GM12878 (cell line): ENCODE measurements at regions not wholly inside any gene's neighbourhood (a gene's known extent, or its start where the extent isn't known, plus 50 kb on each side); places are given as distances from the start of the nearest gene placed in this dataset.

Source experiments
- ATAC-seq: fragments of 200-7000 bp; cut with Tn5 transposase; 3 replicates; pipeline ENCODE4 v1.9.1; 2020; ENCODE audit warnings: mild to moderate bottlenecking, moderate library complexity
- BruUV-seq: library from RNA; stranded (reverse); fragments of 400-500 nt; replicated peaks from 2 replicates; lab custom pipeline; 2021; lab: Mats Ljungman, UMichigan
- CTCF ChIA-PET: fragments of 300-600 bp; sonication (Branson Sonifier 250); formaldehyde crosslinking; extraction: SDS; loops from one replicate; lab custom pipeline; 2021; ENCODE audit warnings: inconsistent platforms; lab: Yijun Ruan, JAX
- POLR2A ChIA-PET: fragments of 350-600 bp; formaldehyde crosslinking; extraction: SDS; loops from one replicate; lab custom pipeline; 2021; ENCODE audit warnings: inconsistent platforms; lab: Charles Lee
- RAD21 ChIA-PET: fragments of 300-600 bp; sonication (Branson Sonifier 250); formaldehyde crosslinking; loops from one replicate; lab custom pipeline; 2023; ENCODE audit warnings: antibody characterized with exemption; ENCODE audit not compliant: unreplicated experiment; lab: Charles Lee
- SMC1A ChIA-PET: fragments of 300-600 bp; sonication (Branson Sonifier 250); formaldehyde crosslinking; loops from one replicate; lab custom pipeline; 2023; ENCODE audit not compliant: unreplicated experiment, uncharacterized antibody; lab: Charles Lee
- DNase-seq: peaks from one replicate; pipeline ENCODE4 v3.0.0-alpha.2; 2011; ENCODE audit warnings: low read depth, low spot score
- FAIRE-seq: peaks from 3 replicates; lab custom pipeline; 2011; peaks lifted over from hg19 to GRCh38; lab: Jason Lieb, UNC
- H2AFZ ChIP-seq: 2 replicates; pipeline ENCODE4 v1.6.0; 2011; ENCODE audit warnings: low read depth, low read length, control low read depth; ENCODE audit not compliant: control insufficient read depth
- H3K27ac ChIP-seq: 2 replicates; pipeline ENCODE4 v1.5.1; 2011; ENCODE audit warnings: control low read depth; ENCODE audit not compliant: control insufficient read depth, insufficient read depth
- H3K27me3 ChIP-seq, 2 experiments: replicated peaks in 1 of 2; 2 replicates each; pipeline versions ENCODE4 v1.6.0 to v1.6.1; 2011; ENCODE audit warnings: low read length in 1 of 2; ENCODE audit not compliant: control insufficient read depth in 2 of 2, insufficient read depth in 2 of 2
- H3K36me3 ChIP-seq, 2 experiments: 2 replicates each; pipeline ENCODE4 v1.5.1; 2011; ENCODE audit warnings: low read length in 1 of 2; ENCODE audit not compliant: control insufficient read depth in 2 of 2, insufficient read depth in 2 of 2
- H3K4me1 ChIP-seq: 2 replicates; pipeline ENCODE4 v1.6.1; 2011; ENCODE audit warnings: mild to moderate bottlenecking, low read length, moderate library complexity, mixed read lengths; ENCODE audit not compliant: control insufficient read depth, insufficient read depth
- H3K4me2 ChIP-seq: 2 replicates; pipeline ENCODE4 v1.6.0; 2011; ENCODE audit warnings: control low read depth; ENCODE audit not compliant: control insufficient read depth, insufficient read depth
- H3K4me3 ChIP-seq: fragments of 200-600 bp; sonication (generic); 2 replicates; pipeline ENCODE4 v1.5.1; 2016
- H3K79me2 ChIP-seq: 2 replicates; pipeline ENCODE4 v1.6.0; 2011; ENCODE audit warnings: low read length; ENCODE audit not compliant: control insufficient read depth, insufficient read depth
- H3K9ac ChIP-seq: 2 replicates; pipeline ENCODE4 v1.8.0; 2011; ENCODE audit warnings: low read length, control low read depth, mixed read lengths; ENCODE audit not compliant: control insufficient read depth, insufficient read depth
- H3K9me3 ChIP-seq: replicated peaks from 3 replicates; pipeline ENCODE4 v1.5.1; 2011; ENCODE audit warnings: mild to moderate bottlenecking, low read length; ENCODE audit not compliant: control insufficient read depth, insufficient read depth
- H4K20me1 ChIP-seq: 2 replicates; pipeline ENCODE4 v1.6.0; 2011; ENCODE audit not compliant: control insufficient read depth, insufficient read depth
- CBX5 ChIP-seq: sonication (generic); IDR thresholded peaks from 2 replicates; pipeline ENCODE4 v1.6.1; 2016; ENCODE audit warnings: low read depth, moderate library complexity, mild to moderate bottlenecking, inconsistent platforms
- CHD4 ChIP-seq: fragments of 200-600 bp; sonication (generic); IDR thresholded peaks from 2 replicates; pipeline ENCODE4 v1.6.1; 2016; ENCODE audit warnings: mild to moderate bottlenecking
- EED ChIP-seq: sonication (generic); IDR thresholded peaks from 2 replicates; pipeline ENCODE4 v1.6.1; 2016; ENCODE audit warnings: antibody characterized with exemption, low read depth
- FOXK2 ChIP-seq: fragments of 450-650 bp; IDR thresholded peaks from 2 replicates; pipeline ENCODE4 v1.6.1; 2017; ENCODE audit warnings: mild to moderate bottlenecking, moderate library complexity
- HDGF ChIP-seq: fragments of 450-650 bp; IDR thresholded peaks from 2 replicates; pipeline ENCODE4 v1.6.1; 2016; ENCODE audit warnings: antibody characterized with exemption
- IRF4 ChIP-seq: IDR thresholded peaks from 2 replicates; pipeline ENCODE4 v1.6.1; 2011; ENCODE audit warnings: low read depth, low read length
- JUNB ChIP-seq: IDR thresholded peaks from 2 replicates; pipeline ENCODE4 v1.6.1; 2016; ENCODE audit warnings: antibody characterized with exemption, mild to moderate bottlenecking
- MTA3 ChIP-seq: IDR thresholded peaks from 2 replicates; pipeline ENCODE4 v1.6.1; 2012; ENCODE audit warnings: low read length, inconsistent platforms, borderline replicate concordance
- MYB ChIP-seq: fragments of 150-350 bp; IDR thresholded peaks from 2 replicates; pipeline ENCODE4 v1.6.1; 2014; ENCODE audit warnings: mild to moderate bottlenecking, low read depth, low read length, borderline replicate concordance
- NR2F1 ChIP-seq: fragments of 450-650 bp; conservative IDR thresholded peaks from 2 replicates; pipeline ENCODE4 v1.6.1; 2017; ENCODE audit warnings: mild to moderate bottlenecking
- RBBP5 ChIP-seq: fragments of 200-600 bp; sonication (generic); conservative IDR thresholded peaks from 2 replicates; pipeline ENCODE4 v1.6.1; 2016
- RELB ChIP-seq: fragments of 450-650 bp; IDR thresholded peaks from 2 replicates; pipeline ENCODE4 v1.6.1; 2017; ENCODE audit warnings: low read depth, mild to moderate bottlenecking, moderate library complexity
- USF2 ChIP-seq: IDR thresholded peaks from 2 replicates; pipeline ENCODE4 v1.6.1; 2011; ENCODE audit warnings: low read depth, low read length, improper control_type of control experiment, borderline replicate concordance
- WRNIP1 ChIP-seq: IDR thresholded peaks from 2 replicates; pipeline ENCODE4 v1.6.1; 2011; ENCODE audit warnings: low read depth, low read length, improper control_type of control experiment, borderline replicate concordance
- ZNF217 ChIP-seq: fragments of 450-650 bp; IDR thresholded peaks from 2 replicates; pipeline ENCODE4 v1.6.1; 2017; ENCODE audit warnings: antibody characterized with exemption, mild to moderate bottlenecking
- ZNF274 ChIP-seq: IDR thresholded peaks from one replicate; pipeline ENCODE4 v1.8.0; 2011; ENCODE audit not compliant: insufficient read length, insufficient read depth
- WGBS: methylation state at CpG from one replicate; pipeline ENCODE4 v1.1.6; 2016; ENCODE audit warnings: low lambda C conversion rate; ENCODE audit not compliant: insufficient replicate concordance, insufficient coverage; ENCODE audit errors: missing lambda C conversion rate; 5-methylcytosine and 5-hydroxymethylcytosine counted together
- in situ Hi-C: fragments of 300-500 bp; cut with MboI; formaldehyde crosslinking; loops from 9 replicates; pipeline ENCODE4 v1.14.3; 2018; ENCODE audit warnings: mixed read lengths
- intact Hi-C: fragments of 100-400 bp; cut with micrococcal nuclease; formaldehyde crosslinking; loops from one replicate; pipeline ENCODE4 v1.14.2; 2022; ENCODE audit not compliant: unreplicated experiment

- Histone ChIP-seq H3K79me2 (no peaks in the 10 kb centered on the region), H3K4me3 (no peak overlapping the region), H4K20me1 (no peaks in the 10 kb centered on the region), H3K9me3 (no peaks in the 10 kb centered on the region), H3K9ac (no peak overlapping the region), H3K4me1 (no peaks in the 10 kb centered on the region), H3K27ac (no peak overlapping the region), H3K4me2 (no peak overlapping the region), H3K36me3 (no peaks in the 10 kb centered on the region), H3K27me3 (no peaks in the 10 kb centered on the region; a peak in 1 of 4 replicates), H2AFZ (no peak overlapping the region)
- DNase-seq (no peak), FAIRE-seq (no peak), ATAC-seq (no peak)
- ChIA-PET SMC1A (interaction anchor here (1.2 to 7.3 kb wide), 13 partner anchors 10 to 608 kb away, joined by 3 to 45 read pairs (median 6); no protein-coding TSS in a partner anchor), POLR2A (no interaction called here), CTCF (interaction anchor here (0.7 to 7.3 kb wide), 20 partner anchors 7 to 608 kb away, joined by 3 to 62 read pairs (median 4); no protein-coding TSS in a partner anchor), RAD21 (interaction anchor here (1.0 to 4.5 kb wide), 5 partner anchors 63 to 608 kb away, joined by 4 to 34 read pairs (median 9); no protein-coding TSS in a partner anchor)
- BruUV-seq: no TSS peak
- intact Hi-C loops: loop anchor here (2.0 to 10.0 kb wide), 2 partner anchors 259 to 731 kb away; no protein-coding TSS in a partner anchor
- in situ Hi-C loops: loop anchor here (5.0 kb wide), 1 partner anchor 608 kb away; no protein-coding TSS in a partner anchor
- WGBS: 37% methylated on average over 3 of the region's 3 CpGs
- TF ChIP-seq ZNF274 (no peak), HDGF (no peak), CBX5 (no peak), JUNB (no peak), IRF4 (no peak), MTA3 (no peak), USF2 (no peak), CHD4 (no peak), RBBP5 (no peak), RELB (no peak), WRNIP1 (no peak), NR2F1 (no peak), ZNF217 (no peak), MYB (no peak), FOXK2 (no peak), EED (no peak)
These were observed 123.7 kb upstream of the NABP1 start for GRCh38 chr2:191554240-191554639.
